GM06990 (cell line): ENCODE measurements at regions not wholly inside any gene's neighbourhood (a gene's known extent, or its start where the extent isn't known, plus 50 kb on each side); places are given as distances from the start of the nearest gene placed in this dataset.
"Not testable (repeated sequence)": the region's sequence is repeated elsewhere in the genome, so short reads cannot be mapped to it uniquely, and the experiment has no call there.

Experiments
- DNase-seq: peaks from one replicate; pipeline ENCODE4 v3.0.0-alpha.2; 2011; ENCODE audit not compliant: insufficient read length; ENCODE audit errors: extremely low read depth
- H3K27me3 ChIP-seq: replicated peaks from 2 replicates; pipeline ENCODE4 v1.6.0; 2011; ENCODE audit warnings: low read length; ENCODE audit not compliant: control insufficient read depth, insufficient read depth
- H3K36me3 ChIP-seq: 2 replicates; pipeline ENCODE4 v1.5.1; 2011; ENCODE audit warnings: low read length; ENCODE audit not compliant: control insufficient read depth, insufficient read depth
- H3K4me3 ChIP-seq: replicated peaks from 2 replicates; pipeline ENCODE4 v1.5.1; 2011; ENCODE audit warnings: low read depth, mild to moderate bottlenecking, control low read depth, low read length
- CTCF ChIP-seq: IDR thresholded peaks from 2 replicates; pipeline ENCODE4 v1.5.1; 2011; ENCODE audit warnings: low read length, control low read depth, mild to moderate bottlenecking, inconsistent platforms; ENCODE audit not compliant: insufficient read depth, poor library complexity, severe bottlenecking

GRCh38 chr10:56472978-56473377 is 111.9 kb upstream of the ZWINT start:
- DNase-seq = no peak
- no peaks in the 10 kb centered on the region for H3K36me3 ChIP-seq
- TF ChIP-seq CTCF = no peak
- H3K4me3 ChIP-seq = no peak overlapping the region
- H3K27me3 ChIP-seq = no peaks in the 10 kb centered on the region

GRCh38 chr10:56470701-56471100 is 109.6 kb upstream of the ZWINT start:
- DNase-seq = no peak
- TF ChIP-seq CTCF = no peak
- no peaks in the 10 kb centered on the region for H3K36me3 ChIP-seq
- no peaks in the 10 kb centered on the region for H3K27me3 ChIP-seq
- H3K4me3 ChIP-seq = no peak overlapping the region

- DNase-seq = no peak
- H3K4me3 ChIP-seq = no peak overlapping the region
- H3K27me3 ChIP-seq = no peaks in the 10 kb centered on the region
- peak; percentile 11 for TF ChIP-seq CTCF
- no peaks in the 10 kb centered on the region for H3K36me3 ChIP-seq
Measured at GRCh38 chr10:56469482-56469881, 108.4 kb upstream of the ZWINT start.

GRCh38 chr10:56466005-56466404 is 104.9 kb upstream of the ZWINT start:
- Histone ChIP-seq H3K36me3 (no peaks in the 10 kb centered on the region), H3K4me3 (no peak overlapping the region), H3K27me3 (no peaks in the 10 kb centered on the region)
- no peak for DNase-seq
- no peak for TF ChIP-seq CTCF

- Histone ChIP-seq H3K4me3 (no peak overlapping the region), H3K36me3 (no peaks in the 10 kb centered on the region), H3K27me3 (no peaks in the 10 kb centered on the region)
- DNase-seq = no peak
- TF ChIP-seq CTCF = no peak
Measured at GRCh38 chr10:56449770-56450169, 88.7 kb upstream of the ZWINT start.

- not testable (repeated sequence) for H3K4me3 ChIP-seq, H3K36me3 ChIP-seq, DNase-seq, H3K27me3 ChIP-seq
Measured at GRCh38 chr10:56447613-56448012, 86.6 kb upstream of the ZWINT start.

GRCh38 chr10:56441337-56441736 is 80.3 kb upstream of the ZWINT start:
- H3K27me3 ChIP-seq, H3K36me3 ChIP-seq, DNase-seq, H3K4me3 ChIP-seq: not testable (repeated sequence)
